Activated CD8-positive, alpha-beta T cell treated with anti-CD3 and anti-CD28 coated beads for 36 hours (primary cell): ENCODE measurements at regions not wholly inside any gene's neighbourhood (a gene's known extent, or its start where the extent isn't known, plus 50 kb on each side); places are given as distances from the start of the nearest gene placed in this dataset.
"Not testable (repeated sequence)": the region's sequence is repeated elsewhere in the genome, so short reads cannot be mapped to it uniquely, and the experiment has no call there.

Experiments used
- ATAC-seq: fragments of 200-7000 bp; cut with Tn5 transposase; one replicate; pipeline ENCODE4 v1.10.0; 2021; ENCODE audit warnings: mild to moderate bottlenecking, moderate library complexity
- CTCF ChIA-PET: fragments of 350-600 bp; sonication (Branson Sonifier 250); formaldehyde crosslinking; loops from one replicate; lab custom pipeline; 2021; ENCODE audit warnings: antibody characterized with exemption; lab: Charles Lee
- POLR2A ChIA-PET: fragments of 350-600 bp; sonication (Branson Sonifier 250); formaldehyde crosslinking; loops from one replicate; lab custom pipeline; 2021; ENCODE audit warnings: antibody characterized with exemption; lab: Charles Lee
- DNase-seq: peaks from one replicate; pipeline ENCODE4 v3.0.0-alpha.2; 2020
- H3K27ac Mint-ChIP-seq: one replicate; pipeline ENCODE4 v1.8.0; 2021; ENCODE audit warnings: mild to moderate bottlenecking, mixed read lengths
- H3K27me3 Mint-ChIP-seq: one replicate; pipeline ENCODE4 v1.8.0; 2021; ENCODE audit warnings: mixed read lengths
- H3K36me3 Mint-ChIP-seq: one replicate; pipeline ENCODE4 v1.8.0; 2021; ENCODE audit warnings: low read depth, mixed read lengths
- H3K4me1 Mint-ChIP-seq: one replicate; pipeline ENCODE4 v1.8.0; 2021; ENCODE audit warnings: low read depth, mixed read lengths
- H3K4me3 Mint-ChIP-seq: one replicate; pipeline ENCODE4 v1.8.0; 2021; ENCODE audit warnings: mild to moderate bottlenecking, moderate library complexity, mixed read lengths
- H3K9me3 Mint-ChIP-seq: one replicate; pipeline ENCODE4 v1.8.0; 2021; ENCODE audit warnings: mixed read lengths
- CTCF ChIP-seq: fragments of 200-600 bp; IDR thresholded peaks from one replicate; pipeline ENCODE4 v1.8.0; 2022; ENCODE audit warnings: antibody characterized with exemption, mild to moderate bottlenecking
- intact Hi-C: fragments of 100-400 bp; cut with micrococcal nuclease; formaldehyde crosslinking; loops from one replicate; pipeline ENCODE4 v1.10.0; 2022

- POLR2A ChIA-PET, H3K9me3 Mint-ChIP-seq, H3K4me1 Mint-ChIP-seq, H3K4me3 Mint-ChIP-seq, H3K36me3 Mint-ChIP-seq, ATAC-seq, DNase-seq, intact Hi-C loops, H3K27me3 Mint-ChIP-seq: not testable (repeated sequence)
- H3K27ac Mint-ChIP-seq, result peak overlapping the region; percentile 11
- CTCF ChIA-PET, result interaction anchor here (0.9 to 3.3 kb wide), 4 partner anchors 8 to 193 kb away, joined by 3 to 18 read pairs (median 4); no protein-coding TSS in a partner anchor
These were observed 83.2 kb upstream of the ARID5B start for GRCh38 chr10:61818251-61818650.

GRCh38 chr10:61819208-61819607 is 82.3 kb upstream of the ARID5B start:
- no peak for ATAC-seq
- intact Hi-C loops, result no loop called here
- DNase-seq, result no peak
- H3K36me3 Mint-ChIP-seq, result no peaks in the 10 kb centered on the region
- no peak overlapping the region for H3K27ac Mint-ChIP-seq
- H3K4me1 Mint-ChIP-seq, result peaks cover 3% of the 10 kb centered on the region
- CTCF ChIA-PET, result interaction anchor here (0.9 to 3.3 kb wide), 9 partner anchors 9 to 192 kb away, joined by 3 to 18 read pairs (median 4); no protein-coding TSS in a partner anchor
- H3K4me3 Mint-ChIP-seq, result no peak overlapping the region
- TF ChIP-seq CTCF, result no peak
- no peaks in the 10 kb centered on the region for H3K27me3 Mint-ChIP-seq
- POLR2A ChIA-PET, result no interaction called here
- no peaks in the 10 kb centered on the region for H3K9me3 Mint-ChIP-seq

GRCh38 chr10:61821153-61821552 is 80.3 kb upstream of the ARID5B start:
- Mint-ChIP-seq H3K27ac (no peak overlapping the region), H3K9me3 (no peaks in the 10 kb centered on the region), H3K4me3 (no peak overlapping the region), H3K36me3 (no peaks in the 10 kb centered on the region), H3K27me3 (no peaks in the 10 kb centered on the region), H3K4me1 (peaks cover 3% of the 10 kb centered on the region)
- ATAC-seq, result no peak
- TF ChIP-seq CTCF, result no peak
- CTCF ChIA-PET, result interaction anchor here (1.0 to 1.2 kb wide), 2 partner anchors 13 to 71 kb away, joined by 3 to 6 read pairs; no protein-coding TSS in a partner anchor
- intact Hi-C loops, result no loop called here
- no peak for DNase-seq
- POLR2A ChIA-PET, result no interaction called here

DNA sequence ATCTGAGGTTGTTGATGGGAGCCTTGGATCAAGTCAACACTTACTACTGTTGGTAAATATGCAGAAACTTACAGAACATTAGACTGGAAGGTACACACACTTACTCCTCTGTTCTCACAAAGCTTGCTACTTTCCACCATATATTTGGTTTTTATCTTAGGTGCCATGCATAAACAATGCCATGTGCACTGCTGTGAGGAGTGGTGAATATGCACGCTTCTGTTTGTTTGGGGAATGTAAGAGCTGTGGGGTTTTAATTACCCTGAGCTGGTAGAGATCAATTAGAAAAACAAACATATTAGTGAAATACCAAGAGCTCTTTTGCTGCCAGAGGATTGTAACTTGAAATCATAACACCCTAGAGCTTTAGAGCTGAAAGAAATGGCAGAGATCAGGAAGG is 79.8 kb upstream of the ARID5B start:
- H3K9me3 Mint-ChIP-seq, result no peaks in the 10 kb centered on the region
- intact Hi-C loops, result no loop called here
- DNase-seq, result no peak

DNA sequence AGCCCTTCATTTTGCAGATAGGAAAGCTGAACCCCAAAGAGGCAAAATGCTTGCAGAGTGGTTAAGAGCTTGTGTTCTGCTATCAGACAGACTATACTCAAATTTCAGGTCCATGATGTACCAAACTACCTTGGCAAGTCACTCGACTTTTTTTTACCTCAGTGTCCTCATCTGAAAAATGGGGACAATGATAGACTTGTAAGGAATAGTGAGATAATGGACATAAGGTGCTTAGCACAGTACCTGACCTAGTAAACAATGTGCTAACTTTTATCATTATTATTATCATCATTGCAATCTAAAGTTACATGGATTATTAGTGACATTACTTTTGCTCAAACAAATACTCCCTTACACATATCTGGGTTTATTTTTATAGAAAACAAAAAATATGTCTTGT is 79.4 kb upstream of the ARID5B start:
- Mint-ChIP-seq H3K4me1 (peaks cover 3% of the 10 kb centered on the region), H3K27me3 (no peaks in the 10 kb centered on the region), H3K9me3 (no peaks in the 10 kb centered on the region), H3K4me3 (no peak overlapping the region), H3K27ac (no peak overlapping the region), H3K36me3 (no peaks in the 10 kb centered on the region)
- ATAC-seq (no peak), DNase-seq (no peak)
- ChIA-PET CTCF (interaction anchor here (1.0 to 1.2 kb wide), 2 partner anchors 13 to 72 kb away, joined by 3 to 6 read pairs; no protein-coding TSS in a partner anchor), POLR2A (no interaction called here)
- intact Hi-C loops, result no loop called here
- TF ChIP-seq CTCF, result no peak

More for the DNA sequence above, 79.8 kb upstream of the ARID5B start:
- no peaks in the 10 kb centered on the region for H3K36me3 Mint-ChIP-seq
- no peak for TF ChIP-seq CTCF
- peaks cover 3% of the 10 kb centered on the region for H3K4me1 Mint-ChIP-seq
- ChIA-PET POLR2A (no interaction called here), CTCF (interaction anchor here (1.0 to 1.2 kb wide), 2 partner anchors 13 to 72 kb away, joined by 3 to 6 read pairs; no protein-coding TSS in a partner anchor)
- H3K4me3 Mint-ChIP-seq, result no peak overlapping the region
- H3K27me3 Mint-ChIP-seq, result no peaks in the 10 kb centered on the region
- H3K27ac Mint-ChIP-seq, result no peak overlapping the region
- no peak for ATAC-seq
